Mammary epithelial cell (primary cell): ENCODE measurements at regions not wholly inside any gene's neighbourhood (a gene's known extent, or its start where the extent isn't known, plus 50 kb on each side); places are given as distances from the start of the nearest gene placed in this dataset.

Experiments used
- CTCF ChIP-seq, 2 donors: IDR thresholded peaks in 1 of 2; conservative IDR thresholded peaks in 1 of 2; 2 replicates each; pipeline ENCODE4 v1.5.1; 2011 to 2012; ENCODE audit warnings: inconsistent platforms in 2 of 2, low read length in 2 of 2, mild to moderate bottlenecking in 2 of 2, control low read depth in 1 of 2, low read depth in 1 of 2; ENCODE audit not compliant: insufficient read depth in 1 of 2; ENCODE audit errors: extremely low read depth in 1 of 2
- EZH2 ChIP-seq: IDR thresholded peaks from 2 replicates; pipeline ENCODE4 v1.6.1; 2012; ENCODE audit warnings: low read length, inconsistent platforms, borderline replicate concordance

GRCh38 chr20:50311308-50312001 lies 120.8 kb downstream of the CEBPB start:
- no peak for TF ChIP-seq EZH2
- no peak for TF ChIP-seq CTCF (conservative IDR thresholded peaks at IDR 0.05 in 1 of 2, IDR thresholded peaks at IDR 0.05 in 1 of 2; ENCODE audit: extremely low read depth in 1 of 2, insufficient read depth in 1 of 2, low read depth in 1 of 2, low read length in 2 of 2)
